HepG2 (cell line): ENCODE measurements at regions not wholly inside any gene's neighbourhood (a gene's known extent, or its start where the extent isn't known, plus 50 kb on each side); places are given as distances from the start of the nearest gene placed in this dataset.

ENCODE experiments used
- ATAC-seq: fragments of 200-7000 bp; cut with Tn5 transposase; 3 replicates; pipeline ENCODE4 v1.9.1; 2020; ENCODE audit warnings: mild to moderate bottlenecking, moderate library complexity
- BruUV-seq: library from RNA; stranded (reverse); fragments of 400-500 nt; replicated peaks from 2 replicates; lab custom pipeline; 2021; lab: Mats Ljungman, UMichigan
- CTCF ChIA-PET: fragments of 300-600 bp; formaldehyde crosslinking; extraction: SDS; loops from one replicate; lab custom pipeline; 2021; ENCODE audit warnings: low total read pairs, inconsistent platforms, low intra/inter-chr PET ratio; lab: Yijun Ruan, JAX
- POLR2A ChIA-PET: fragments of 350-600 bp; sonication (Branson Sonifier 250); formaldehyde crosslinking; loops from one replicate; lab custom pipeline; 2020; ENCODE audit warnings: antibody characterized with exemption, inconsistent platforms; lab: Yijun Ruan, JAX
- DNase-seq: peaks from one replicate; pipeline ENCODE4 v3.0.0-alpha.2; 2015; ENCODE audit warnings: low spot score
- FAIRE-seq: peaks from 3 replicates; lab custom pipeline; 2011; peaks lifted over from hg19 to GRCh38; lab: Jason Lieb, UNC
- H2AFZ ChIP-seq: one replicate; pipeline ENCODE4 v1.6.1; 2011; ENCODE audit warnings: low read length, inconsistent platforms
- H3K27ac ChIP-seq: fragments of 300-600 bp; 3 replicates; pipeline ENCODE4 v1.8.0; 2011; ENCODE audit warnings: mixed run types, mild to moderate bottlenecking, mixed read lengths, low read length, inconsistent platforms; ENCODE audit not compliant: insufficient read depth; ENCODE audit errors: extremely low read length
- H3K27me3 ChIP-seq, 2 experiments: fragments of 200-600 bp in 1 of 2; 2 replicates in 1 of 2; 3 replicates in 1 of 2; pipeline versions ENCODE4 v1.6.0 to v1.8.0; 2011; ENCODE audit warnings: low read length in 2 of 2, mild to moderate bottlenecking in 2 of 2, moderate library complexity in 2 of 2, inconsistent platforms in 1 of 2; ENCODE audit not compliant: insufficient read depth in 2 of 2, control insufficient read depth in 1 of 2
- H3K36me3 ChIP-seq, 2 experiments: fragments of 200-600 bp in 1 of 2; replicated peaks in 1 of 2; 2 replicates in 1 of 2; 3 replicates in 1 of 2; pipeline versions ENCODE4 v1.5.1 to v1.8.0; 2011; ENCODE audit warnings: low read length in 2 of 2, inconsistent platforms in 1 of 2; ENCODE audit not compliant: insufficient read depth in 2 of 2, control insufficient read depth in 1 of 2
- H3K4me1 ChIP-seq: 2 replicates; pipeline ENCODE4 v1.5.1; 2012; ENCODE audit warnings: low read length, inconsistent platforms; ENCODE audit not compliant: insufficient read depth
- H3K4me2 ChIP-seq: 2 replicates; pipeline ENCODE4 v1.6.0; 2011; ENCODE audit warnings: low read depth, low read length, inconsistent platforms
- H3K4me3 ChIP-seq, 3 experiments: fragments of 200-600 bp in 1 of 3; sonication (generic), shearing (Covaris generic) in 1 of 3; replicated peaks in 1 of 3; 2 replicates each; pipeline ENCODE4 v1.5.1; 2011 to 2016; ENCODE audit warnings: low read length in 3 of 3, inconsistent platforms in 2 of 3, low read depth in 2 of 3, mild to moderate bottlenecking in 2 of 3, control low read depth in 1 of 3, mixed read lengths in 1 of 3; ENCODE audit not compliant: insufficient read depth in 1 of 3
- H3K79me2 ChIP-seq: one replicate; pipeline ENCODE4 v1.6.1; 2011; ENCODE audit warnings: low read length, inconsistent platforms; ENCODE audit not compliant: insufficient read depth
- H3K9ac ChIP-seq: 2 replicates; pipeline ENCODE4 v1.6.0; 2011; ENCODE audit warnings: mild to moderate bottlenecking, low read depth, low read length, inconsistent platforms; ENCODE audit not compliant: insufficient read depth
- H3K9me3 ChIP-seq: 2 replicates; pipeline ENCODE4 v1.5.1; 2012; ENCODE audit warnings: mild to moderate bottlenecking, low read length
- H4K20me1 ChIP-seq: 2 replicates; pipeline ENCODE4 v1.6.0; 2011; ENCODE audit warnings: inconsistent platforms, mild to moderate bottlenecking, low read length, moderate library complexity; ENCODE audit not compliant: insufficient read depth
- BHLHE40 ChIP-seq: IDR thresholded peaks from 2 replicates; pipeline ENCODE4 v1.6.1; 2011; ENCODE audit warnings: low read length, improper control_type of control experiment
- CBX2 ChIP-seq, 2 experiments: fragments of 200-600 bp in 1 of 2; sonication (generic); formaldehyde crosslinking in 1 of 2; IDR thresholded peaks; 2 replicates each; pipeline versions ENCODE4 v1.7.0 to v1.8.1; 2018 to 2022; ENCODE audit warnings: low read depth in 2 of 2, low read length in 1 of 2, mild to moderate bottlenecking in 1 of 2, missing genetic modification reagents in 1 of 2
- GABPB1 ChIP-seq: IDR thresholded peaks from 2 replicates; pipeline ENCODE4 v1.6.1; 2016; ENCODE audit warnings: mild to moderate bottlenecking, missing genetic modification reagents, moderate library complexity, missing compliant biosample characterization
- ISL2 ChIP-seq: sonication (generic); formaldehyde crosslinking; IDR thresholded peaks from 2 replicates; pipeline ENCODE4 v1.5.0; 2020; ENCODE audit warnings: missing genetic modification reagents
- MEIS1 ChIP-seq: sonication (generic); formaldehyde crosslinking; IDR thresholded peaks from 2 replicates; pipeline ENCODE4 v1.9.0; 2021; ENCODE audit warnings: mild to moderate bottlenecking, missing genetic modification reagents, moderate library complexity, borderline replicate concordance
- MTA1 ChIP-seq: sonication (generic); formaldehyde crosslinking; IDR thresholded peaks from 2 replicates; pipeline ENCODE4 v1.4.0; 2020; ENCODE audit warnings: missing genetic modification reagents, mild to moderate bottlenecking, borderline replicate concordance
- SKI ChIP-seq: fragments of 450-650 bp; IDR thresholded peaks from one replicate; pipeline ENCODE4 v1.6.1; 2018; ENCODE audit warnings: mild to moderate bottlenecking; ENCODE audit not compliant: partially characterized antibody
- ZFX ChIP-seq: sonication (generic); formaldehyde crosslinking; IDR thresholded peaks from 2 replicates; pipeline ENCODE4 v1.4.0; 2020; ENCODE audit warnings: mild to moderate bottlenecking, low read depth, missing genetic modification reagents, moderate library complexity
- WGBS: methylation state at CpG from one replicate; pipeline ENCODE4 v1.1.6; 2017; ENCODE audit warnings: low lambda C conversion rate; 5-methylcytosine and 5-hydroxymethylcytosine counted together
- in situ Hi-C: cut with HindIII; loops from 2 replicates; pipeline ENCODE4 v1.10.0; 2017; ENCODE audit warnings: low pct_unique_long_range_greater_than_20kb; ENCODE audit not compliant: extremely low pct_ligation_motif_present
- intact Hi-C: fragments of 100-400 bp; cut with micrococcal nuclease; formaldehyde crosslinking; loops from one replicate; pipeline ENCODE4 v1.10.0; 2022; ENCODE audit not compliant: unreplicated experiment
- TF ChIP-seq, protein P1 (sequence below): sonication (generic); formaldehyde crosslinking; IDR thresholded peaks from 2 replicates; pipeline ENCODE4 v1.5.0; 2020; ENCODE audit warnings: missing genetic modification reagents
- TF ChIP-seq, protein P2 (sequence below): sonication (generic); formaldehyde crosslinking; IDR thresholded peaks from 2 replicates; pipeline ENCODE4 v1.4.0; 2020; ENCODE audit warnings: mild to moderate bottlenecking, missing genetic modification reagents
- TF ChIP-seq, protein P3 (sequence below): sonication (generic); formaldehyde crosslinking; IDR thresholded peaks from 2 replicates; pipeline ENCODE4 v1.8.0; 2022; ENCODE audit warnings: missing genetic modification reagents, low read depth, mild to moderate bottlenecking, borderline replicate concordance
- TF ChIP-seq, protein P4 (sequence below): sonication (generic); formaldehyde crosslinking; IDR thresholded peaks from 2 replicates; pipeline ENCODE4 v1.8.0; 2022; ENCODE audit warnings: missing genetic modification reagents, mild to moderate bottlenecking, moderate library complexity, borderline replicate concordance

DNA sequence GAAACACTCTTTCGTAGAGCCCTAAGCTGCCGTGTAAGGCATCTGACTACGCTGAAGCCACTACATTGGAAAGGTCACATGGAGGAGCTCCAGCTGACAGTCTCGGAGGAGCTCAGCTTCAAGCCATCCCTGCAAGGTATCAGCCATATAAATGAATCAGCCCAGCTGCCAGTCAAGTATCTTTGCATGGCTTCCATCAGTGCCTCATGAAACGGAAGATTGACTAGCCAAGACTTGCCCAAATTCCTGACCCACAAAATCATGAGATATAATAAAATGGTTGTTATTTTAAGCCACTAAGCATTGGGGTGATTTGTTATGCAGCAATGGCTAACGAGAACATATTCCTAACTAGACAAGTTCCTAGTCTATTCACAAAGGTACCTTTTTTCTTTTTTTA lies 104.1 kb upstream of the SCOC start:
- intact Hi-C loops, result no loop called here
- TF ChIP-seq MTA1 (CRISPR knock-in tag), result no peak
- no peak for TF ChIP-seq BHLHE40
- no peak for TF ChIP-seq ZFX (CRISPR knock-in tag)
- TF ChIP-seq CBX2 (IDR thresholded peaks at IDR 0.05; ENCODE audit: low read depth, low read length), result no peak
- no peak for TF ChIP-seq CBX2 (CRISPR knock-in tag; IDR thresholded peaks at IDR 0.05; ENCODE audit: low read depth)
- in situ Hi-C loops, result no loop called here
- Histone ChIP-seq H4K20me1 (no peaks in the 10 kb centered on the region), H3K9ac (no peak overlapping the region), H3K79me2 (no peaks in the 10 kb centered on the region), H3K4me2 (no peak overlapping the region), H3K9me3 (no peaks in the 10 kb centered on the region), H3K27ac (no peak overlapping the region), H3K4me1 (peaks cover 10% of the 10 kb centered on the region; the same call in 1 of the 2 replicates), H3K27me3 (peaks cover 0 to 5% of the 10 kb centered on the region in 2 experiments; a peak in 2 of 5 replicates), H3K36me3 (no peaks in the 10 kb centered on the region), H2AFZ (no peak overlapping the region), H3K4me3 (no peak overlapping the region)
- FAIRE-seq (no peak), DNase-seq (no peak), ATAC-seq (no peak)
- ChIA-PET CTCF (no interaction called here), POLR2A (no interaction called here)
- BruUV-seq, result no TSS peak
- WGBS, result 40% methylated on average over 6 of the region's 6 CpGs

DNA sequence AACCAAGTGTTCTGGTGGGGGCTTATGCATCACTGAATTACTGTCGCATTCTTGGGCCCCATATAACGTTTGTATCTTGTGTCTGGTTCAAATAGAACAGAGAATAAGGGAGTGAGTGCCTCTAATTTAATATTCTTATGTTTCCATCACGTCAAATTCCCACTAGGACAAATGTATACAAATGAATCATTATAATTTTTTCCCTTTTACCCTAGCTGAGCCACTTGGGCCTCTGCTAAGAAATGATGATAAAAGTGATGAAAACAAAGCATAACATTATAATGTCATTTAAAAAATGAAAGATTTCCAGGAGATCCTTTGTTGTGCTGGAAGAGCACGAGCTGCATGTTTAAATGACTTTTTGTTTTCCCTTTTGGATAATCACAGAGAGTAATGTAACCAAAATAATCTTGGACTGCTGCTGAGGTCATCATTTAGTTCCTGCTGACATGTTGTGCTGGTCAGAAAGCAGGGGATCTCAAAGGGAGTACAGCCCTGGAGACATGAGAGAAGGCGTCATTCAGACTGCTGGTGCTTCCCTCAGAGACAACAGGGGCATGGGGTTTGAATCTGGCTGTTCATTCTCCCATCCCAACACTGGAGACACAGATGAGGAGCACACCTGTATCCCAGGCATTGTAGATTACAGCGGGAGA lies 105.1 kb upstream of the SCOC start:
- no TSS peak for BruUV-seq
- TF ChIP-seq, protein P1, sequence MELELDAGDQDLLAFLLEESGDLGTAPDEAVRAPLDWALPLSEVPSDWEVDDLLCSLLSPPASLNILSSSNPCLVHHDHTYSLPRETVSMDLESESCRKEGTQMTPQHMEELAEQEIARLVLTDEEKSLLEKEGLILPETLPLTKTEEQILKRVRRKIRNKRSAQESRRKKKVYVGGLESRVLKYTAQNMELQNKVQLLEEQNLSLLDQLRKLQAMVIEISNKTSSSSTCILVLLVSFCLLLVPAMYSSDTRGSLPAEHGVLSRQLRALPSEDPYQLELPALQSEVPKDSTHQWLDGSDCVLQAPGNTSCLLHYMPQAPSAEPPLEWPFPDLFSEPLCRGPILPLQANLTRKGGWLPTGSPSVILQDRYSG, result no peak
- TF ChIP-seq SKI (no peak), MEIS1 (CRISPR knock-in tag) (no peak), GABPB1 (no peak), ISL2 (CRISPR knock-in tag) (no peak)
- TF ChIP-seq, protein P2, sequence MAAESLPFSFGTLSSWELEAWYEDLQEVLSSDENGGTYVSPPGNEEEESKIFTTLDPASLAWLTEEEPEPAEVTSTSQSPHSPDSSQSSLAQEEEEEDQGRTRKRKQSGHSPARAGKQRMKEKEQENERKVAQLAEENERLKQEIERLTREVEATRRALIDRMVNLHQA (CRISPR knock-in tag), result no peak
- TF ChIP-seq, protein P3, sequence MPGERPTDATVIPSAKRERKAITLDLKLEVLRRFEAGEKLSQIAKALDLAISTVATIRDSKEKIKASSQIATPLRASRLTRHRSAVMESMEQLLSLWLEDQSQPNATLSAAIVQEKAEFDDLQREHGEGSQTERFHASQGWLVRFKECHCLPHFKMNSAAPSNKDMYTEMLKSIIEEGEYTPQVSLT (CRISPR knock-in tag), result no peak
- TF ChIP-seq, protein P4, sequence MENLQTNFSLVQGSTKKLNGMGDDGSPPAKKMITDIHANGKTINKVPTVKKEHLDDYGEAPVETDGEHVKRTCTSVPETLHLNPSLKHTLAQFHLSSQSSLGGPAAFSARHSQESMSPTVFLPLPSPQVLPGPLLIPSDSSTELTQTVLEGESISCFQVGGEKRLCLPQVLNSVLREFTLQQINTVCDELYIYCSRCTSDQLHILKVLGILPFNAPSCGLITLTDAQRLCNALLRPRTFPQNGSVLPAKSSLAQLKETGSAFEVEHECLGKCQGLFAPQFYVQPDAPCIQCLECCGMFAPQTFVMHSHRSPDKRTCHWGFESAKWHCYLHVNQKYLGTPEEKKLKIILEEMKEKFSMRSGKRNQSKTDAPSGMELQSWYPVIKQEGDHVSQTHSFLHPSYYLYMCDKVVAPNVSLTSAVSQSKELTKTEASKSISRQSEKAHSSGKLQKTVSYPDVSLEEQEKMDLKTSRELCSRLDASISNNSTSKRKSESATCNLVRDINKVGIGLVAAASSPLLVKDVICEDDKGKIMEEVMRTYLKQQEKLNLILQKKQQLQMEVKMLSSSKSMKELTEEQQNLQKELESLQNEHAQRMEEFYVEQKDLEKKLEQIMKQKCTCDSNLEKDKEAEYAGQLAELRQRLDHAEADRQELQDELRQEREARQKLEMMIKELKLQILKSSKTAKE (CRISPR knock-in tag), result no peak

More for the DNA sequence above, 105.1 kb upstream of the SCOC start:
- ChIA-PET POLR2A (no interaction called here), CTCF (no interaction called here)
- no peaks in the 10 kb centered on the region for H4K20me1 ChIP-seq
- H3K4me1 ChIP-seq, result peaks cover 10% of the 10 kb centered on the region; the same call in 1 of the 2 replicates
- WGBS, result 26% methylated on average over 6 of the region's 6 CpGs
- ATAC-seq (no peak), DNase-seq (no peak), FAIRE-seq (no peak)
- no peaks in the 10 kb centered on the region for H3K79me2 ChIP-seq
- intact Hi-C loops, result no loop called here
- no peaks in the 10 kb centered on the region for H3K36me3 ChIP-seq
- H3K4me2 ChIP-seq, result no peak overlapping the region
- in situ Hi-C loops, result no loop called here
- no peak overlapping the region for H3K4me3 ChIP-seq
- no peak overlapping the region for H2AFZ ChIP-seq
- H3K27ac ChIP-seq, result no peak overlapping the region
- H3K9me3 ChIP-seq, result no peaks in the 10 kb centered on the region
- no peak overlapping the region for H3K9ac ChIP-seq
- peaks cover 0 to 7% of the 10 kb centered on the region in 2 experiments; a peak in 2 of 5 replicates for H3K27me3 ChIP-seq
